T-helper 2 cell treated with Interferon-gamma antibody and Interleukin-4, amounts not matched to agents 100 ng/mL and 5 ng/mL, for 36 hours (primary cell): ENCODE measurements at regions not wholly inside any gene's neighbourhood (a gene's known extent, or its start where the extent isn't known, plus 50 kb on each side); places are given as distances from the start of the nearest gene placed in this dataset.

Experiments
- intact Hi-C: fragments of 100-400 bp; cut with micrococcal nuclease; formaldehyde crosslinking; loops from one replicate; pipeline ENCODE4 v1.15.1; 2023

GRCh38 chr13:72004784-72005374, 137.9 kb upstream of the DACH1 start:
- intact Hi-C loops: no loop called here

GRCh38 chr13:72004246-72004645, 137.2 kb upstream of the DACH1 start:
- intact Hi-C loops: no loop called here

- intact Hi-C loops: loop anchor here (10.0 kb wide), 1 partner anchor 63 kb away; no protein-coding TSS in a partner anchor
These were observed 131.2 kb upstream of the DACH1 start for GRCh38 chr13:71998223-71998622.

- intact Hi-C loops: no loop called here
These were observed 112.6 kb upstream of the DACH1 start for GRCh38 chr13:71979616-71980015.

- intact Hi-C loops: no loop called here
These were observed 110.0 kb upstream of the DACH1 start for GRCh38 chr13:71977028-71977427.

GRCh38 chr13:71967990-71968389, 101.0 kb upstream of the DACH1 start:
- intact Hi-C loops: no loop called here

- intact Hi-C loops: no loop called here
These were observed 97.6 kb upstream of the DACH1 start for GRCh38 chr13:71964491-71965100.

GRCh38 chr13:71962735-71963134, 95.7 kb upstream of the DACH1 start:
- intact Hi-C loops: no loop called here

- intact Hi-C loops: no loop called here
These were observed 95.1 kb upstream of the DACH1 start for GRCh38 chr13:71962126-71962525.

GRCh38 chr13:71949441-71949840, 82.4 kb upstream of the DACH1 start:
- intact Hi-C loops: no loop called here

GRCh38 chr13:71939186-71939585, 72.2 kb upstream of the DACH1 start:
- intact Hi-C loops: loop anchor here (10.0 kb wide), 1 partner anchor 56 kb away; no protein-coding TSS in a partner anchor

GRCh38 chr13:71935166-71935840, 68.3 kb upstream of the DACH1 start:
- intact Hi-C loops: loop anchor here (10.0 kb wide), 1 partner anchor 59 kb away; no protein-coding TSS in a partner anchor

GRCh38 chr13:71924931-71925330, 57.9 kb upstream of the DACH1 start:
- intact Hi-C loops: no loop called here

GRCh38 chr13:71922194-71922593, 55.2 kb upstream of the DACH1 start:
- intact Hi-C loops: no loop called here
